HG03457 (cell line): ENCODE measurements at regions not wholly inside any gene's neighbourhood (a gene's known extent, or its start where the extent isn't known, plus 50 kb on each side); places are given as distances from the start of the nearest gene placed in this dataset.

Source experiments
- ATAC-seq: cut with Tn5 transposase; IDR thresholded peaks from one replicate; pipeline ENCODE4 v1.9.1; 2021; ENCODE audit warnings: moderate number of reproducible peaks; ENCODE audit not compliant: unreplicated experiment

- no peak for ATAC-seq
These were observed 147.0 kb upstream of the FRMD6 start for GRCh38 chr14:51504669-51505068.

GRCh38 chr14:51507511-51507905 lies 144.2 kb upstream of the FRMD6 start:
- ATAC-seq = no peak

GRCh38 chr14:51507906-51508511 lies 143.7 kb upstream of the FRMD6 start:
- ATAC-seq = no peak

- no peak for ATAC-seq
These were observed 140.4 kb upstream of the FRMD6 start for GRCh38 chr14:51511265-51511664.

- no peak for ATAC-seq
These were observed 139.4 kb upstream of the FRMD6 start for GRCh38 chr14:51512316-51512715.

GRCh38 chr14:51513281-51513680 lies 138.4 kb upstream of the FRMD6 start:
- ATAC-seq = no peak

GRCh38 chr14:51513933-51514332 lies 137.8 kb upstream of the FRMD6 start:
- ATAC-seq = no peak

GRCh38 chr14:51515611-51516010 lies 136.1 kb upstream of the FRMD6 start:
- no peak for ATAC-seq

- no peak for ATAC-seq
These were observed 134.9 kb upstream of the FRMD6 start for GRCh38 chr14:51516706-51517395.

GRCh38 chr14:51518280-51518679 lies 133.4 kb upstream of the FRMD6 start:
- ATAC-seq = no peak

- no peak for ATAC-seq
These were observed 133.0 kb upstream of the FRMD6 start for GRCh38 chr14:51518711-51519110.

- no peak for ATAC-seq
These were observed 131.6 kb upstream of the FRMD6 start for GRCh38 chr14:51520087-51520486.

GRCh38 chr14:51521764-51522163 lies 129.9 kb upstream of the FRMD6 start:
- ATAC-seq = no peak

GRCh38 chr14:51523243-51523642 lies 128.5 kb upstream of the FRMD6 start:
- no peak for ATAC-seq

GRCh38 chr14:51525739-51526138 lies 126.0 kb upstream of the FRMD6 start:
- no peak for ATAC-seq

GRCh38 chr14:51527073-51527472 lies 124.6 kb upstream of the FRMD6 start:
- no peak for ATAC-seq

GRCh38 chr14:51529736-51530135 lies 122.0 kb upstream of the FRMD6 start:
- no peak for ATAC-seq

- no peak for ATAC-seq
These were observed 118.5 kb upstream of the FRMD6 start for GRCh38 chr14:51533160-51533559.

GRCh38 chr14:51533872-51534553 lies 117.7 kb upstream of the FRMD6 start:
- no peak for ATAC-seq

- ATAC-seq = no peak
These were observed 117.1 kb upstream of the FRMD6 start for GRCh38 chr14:51534610-51535011.

GRCh38 chr14:51535443-51536044 lies 116.2 kb upstream of the FRMD6 start:
- ATAC-seq = no peak

- no peak for ATAC-seq
These were observed 112.7 kb upstream of the FRMD6 start for GRCh38 chr14:51538973-51539372.
